IMR-90 (cell line): ENCODE measurements at regions not wholly inside any gene's neighbourhood (a gene's known extent, or its start where the extent isn't known, plus 50 kb on each side); places are given as distances from the start of the nearest gene placed in this dataset.

Source experiments
- ATAC-seq: fragments of 200-7000 bp; cut with Tn5 transposase; 2 replicates; pipeline ENCODE4 v1.9.1; 2020; ENCODE audit warnings: low read depth, mild to moderate bottlenecking, moderate library complexity
- BruUV-seq: library from RNA; stranded (reverse); fragments of 400-500 nt; replicated peaks from 2 replicates; lab custom pipeline; 2021; lab: Mats Ljungman, UMichigan
- CTCF ChIA-PET: fragments of 300-600 bp; formaldehyde crosslinking; extraction: SDS; loops from one replicate; lab custom pipeline; 2021; ENCODE audit warnings: antibody characterized with exemption; lab: Yijun Ruan, JAX
- POLR2A ChIA-PET: fragments of 300-600 bp; sonication (Branson Sonifier 250); formaldehyde crosslinking; loops from one replicate; lab custom pipeline; 2022; ENCODE audit warnings: antibody characterized with exemption; ENCODE audit not compliant: unreplicated experiment; lab: Charles Lee
- DNase-seq: peaks from one replicate; pipeline ENCODE4 v3.0.0; 2013
- H2AFZ ChIP-seq: replicated peaks from 2 replicates; pipeline ENCODE3; 2013; ENCODE audit warnings: low read length, mild to moderate bottlenecking; ENCODE audit not compliant: poor library complexity
- H2AK5ac ChIP-seq: 2 replicates; pipeline ENCODE4 v1.6.1; 2013; ENCODE audit warnings: low read depth, low read length, inconsistent platforms
- H2AK9ac ChIP-seq: replicated peaks from 2 replicates; pipeline ENCODE3; 2013; ENCODE audit warnings: mild to moderate bottlenecking, low read depth, low read length, moderate library complexity; ENCODE audit not compliant: poor library complexity
- H2BK120ac ChIP-seq: 2 replicates; pipeline ENCODE4 v1.6.1; 2013; ENCODE audit warnings: low read depth, low read length, inconsistent platforms
- H2BK15ac ChIP-seq: 3 replicates; pipeline ENCODE4 v1.6.1; 2013; ENCODE audit warnings: low read depth, low read length, inconsistent platforms
- H2BK20ac ChIP-seq: 2 replicates; pipeline ENCODE4 v1.6.1; 2013; ENCODE audit warnings: low read depth, mild to moderate bottlenecking, inconsistent platforms, low read length, moderate library complexity
- H2BK5ac ChIP-seq: 2 replicates; pipeline ENCODE4 v1.6.1; 2013; ENCODE audit warnings: mild to moderate bottlenecking, low read depth, low read length, inconsistent platforms; ENCODE audit not compliant: poor library complexity, severe bottlenecking
- H3K14ac ChIP-seq: replicated peaks from 2 replicates; pipeline ENCODE4 v1.6.1; 2013; ENCODE audit warnings: low read depth, low read length, inconsistent platforms
- H3K18ac ChIP-seq: 2 replicates; pipeline ENCODE4 v1.6.1; 2013; ENCODE audit warnings: low read depth, low read length, control low read depth
- H3K23ac ChIP-seq: 2 replicates; pipeline ENCODE4 v1.6.1; 2013; ENCODE audit warnings: low read depth, low read length, inconsistent platforms
- H3K27ac ChIP-seq: 2 replicates; pipeline ENCODE4 v1.5.1; 2013; ENCODE audit warnings: mild to moderate bottlenecking, control low read depth, low read length; ENCODE audit not compliant: insufficient read depth
- H3K27me3 ChIP-seq: 2 replicates; pipeline ENCODE4 v1.6.1; 2013; ENCODE audit warnings: low read length; ENCODE audit not compliant: control insufficient read depth, insufficient read depth
- H3K36me3 ChIP-seq: 2 replicates; pipeline ENCODE4 v1.6.1; 2013; ENCODE audit warnings: low read length, mixed read lengths; ENCODE audit not compliant: control insufficient read depth, insufficient read depth
- H3K4ac ChIP-seq: 2 replicates; pipeline ENCODE4 v1.6.1; 2013; ENCODE audit warnings: low read depth, low read length, inconsistent platforms
- H3K4me1 ChIP-seq: 2 replicates; pipeline ENCODE4 v1.6.1; 2013; ENCODE audit warnings: low read length, mixed read lengths; ENCODE audit not compliant: control insufficient read depth, insufficient read depth
- H3K4me2 ChIP-seq: 2 replicates; pipeline ENCODE4 v1.6.1; 2013; ENCODE audit warnings: low read depth, mild to moderate bottlenecking, control low read depth, low read length, moderate library complexity
- H3K4me3 ChIP-seq: 2 replicates; pipeline ENCODE4 v1.5.1; 2013; ENCODE audit warnings: low read depth, mild to moderate bottlenecking, control low read depth, low read length, moderate library complexity; ENCODE audit not compliant: insufficient read depth
- H3K56ac ChIP-seq: 2 replicates; pipeline ENCODE4 v1.6.1; 2013; ENCODE audit warnings: low read length, inconsistent platforms; ENCODE audit not compliant: insufficient read depth; ENCODE audit errors: extremely low read depth
- H3K79me1 ChIP-seq, 2 experiments: 2 replicates each; pipeline ENCODE4 v1.6.1; 2013; ENCODE audit warnings: low read length in 2 of 2, inconsistent platforms in 1 of 2, low read depth in 1 of 2
- H3K9ac ChIP-seq: 2 replicates; pipeline ENCODE4 v1.6.1; 2013; ENCODE audit warnings: low read depth, low read length, control low read depth
- H3K9me1 ChIP-seq: 2 replicates; pipeline ENCODE4 v1.6.1; 2013; ENCODE audit warnings: low read length, inconsistent platforms; ENCODE audit not compliant: insufficient read depth
- H3K9me3 ChIP-seq: 2 replicates; pipeline ENCODE4 v1.6.1; 2013; ENCODE audit warnings: low read length; ENCODE audit not compliant: control insufficient read depth, insufficient read depth
- H4K20me1 ChIP-seq: 2 replicates; pipeline ENCODE4 v1.6.1; 2013; ENCODE audit warnings: low read length, inconsistent platforms; ENCODE audit not compliant: insufficient read depth
- H4K5ac ChIP-seq: 2 replicates; pipeline ENCODE4 v1.6.1; 2013; ENCODE audit warnings: mild to moderate bottlenecking, low read depth, low read length, control low read depth
- H4K8ac ChIP-seq, 2 experiments: 2 replicates each; pipeline ENCODE4 v1.6.1; 2013; ENCODE audit warnings: low read depth in 2 of 2, low read length in 2 of 2, control low read depth in 1 of 2, inconsistent platforms in 1 of 2
- H4K91ac ChIP-seq: 2 replicates; pipeline ENCODE4 v1.6.1; 2013; ENCODE audit warnings: low read depth, low read length, inconsistent platforms; ENCODE audit not compliant: insufficient read depth
- BHLHE40 ChIP-seq: fragments of 150-350 bp; IDR thresholded peaks from 2 replicates; pipeline ENCODE4 v1.6.1; 2016; ENCODE audit warnings: mild to moderate bottlenecking, low read depth, low read length
- RCOR1 ChIP-seq: IDR thresholded peaks from 2 replicates; pipeline ENCODE4 v1.6.1; 2012; ENCODE audit warnings: mild to moderate bottlenecking, low read length, improper control_type of control experiment; ENCODE audit not compliant: insufficient replicate concordance
- WGBS, 2 experiments: methylation state at CpG; one replicate each; pipeline versions ENCODE4 v1.1.5 to v1.1.7; 2013; ENCODE audit warnings: missing lambda C conversion rate in 2 of 2; ENCODE audit not compliant: insufficient read length in 1 of 2; ENCODE audit errors: extremely low coverage in 2 of 2; 5-methylcytosine and 5-hydroxymethylcytosine counted together
- dilution Hi-C: fragments of 300-500 bp; cut with HindIII; formaldehyde crosslinking; loops from one replicate; pipeline ENCODE4 v1.14.3; 2018; ENCODE audit warnings: low sequenced_read_pairs; ENCODE audit not compliant: unreplicated experiment
- in situ Hi-C: fragments of 300-500 bp; cut with MboI; formaldehyde crosslinking; loops from 3 replicates; pipeline ENCODE4 v1.14.3; 2019; ENCODE audit warnings: low sequenced_read_pairs, inconsistent platforms, mixed read lengths
- intact Hi-C: fragments of 100-400 bp; cut with micrococcal nuclease; formaldehyde crosslinking; loops from 2 replicates; pipeline ENCODE4 v1.10.0; 2022

GRCh38 chr6:139851206-139851605, 476.8 kb upstream of the CITED2 start:
- Histone ChIP-seq H2AK9ac (no peak overlapping the region), H3K27me3 (no peaks in the 10 kb centered on the region), H3K14ac (no peak overlapping the region), H3K4me3 (no peak overlapping the region), H4K5ac (no peak overlapping the region), H2BK120ac (no peak overlapping the region), H3K79me1 (0 out of 4 replicates have a peak, but pooled peaks cover 0 to 3% of the 10 kb centered on the region in 2 experiments), H3K9me3 (no peaks in the 10 kb centered on the region), H2AK5ac (no peak overlapping the region), H3K36me3 (no peaks in the 10 kb centered on the region), H3K27ac (no peak overlapping the region), H3K4ac (no peak overlapping the region), H4K91ac (no peak overlapping the region), H2BK15ac (no peak overlapping the region), H2BK20ac (no peak overlapping the region), H3K4me2 (no peak overlapping the region), H2AFZ (no peak overlapping the region), H3K56ac (no peak overlapping the region), H3K18ac (no peak overlapping the region), H3K9ac (no peak overlapping the region), H3K23ac (no peak overlapping the region), H2BK5ac (no peak overlapping the region), H4K20me1 (no peaks in the 10 kb centered on the region), H3K9me1 (peaks cover 3% of the 10 kb centered on the region; the same call in 1 of the 2 replicates), H3K4me1 (peaks cover 9% of the 10 kb centered on the region), H4K8ac (no peak overlapping the region)
- dilution Hi-C loops (no loop called here), intact Hi-C loops (loop anchor here (5.0 to 10.0 kb wide), 2 partner anchors 94 to 256 kb away; no protein-coding TSS in a partner anchor), in situ Hi-C loops (no loop called here)
- no CpG with 5 or more reads among the region's 4 CpGs for WGBS, 2 experiments
- no peak for DNase-seq
- POLR2A ChIA-PET: interaction anchor here (0.9 kb wide), 1 partner anchor 477 kb away, joined by 3 read pairs; the partner anchor contains the start of gene CITED2
- TF ChIP-seq BHLHE40 (no peak), RCOR1 (no peak)
- CTCF ChIA-PET: no interaction called here
- no peak for ATAC-seq
- BruUV-seq: no TSS peak
